IMR-90 (cell line): ENCODE measurements at regions not wholly inside any gene's neighbourhood (a gene's known extent, or its start where the extent isn't known, plus 50 kb on each side); places are given as distances from the start of the nearest gene placed in this dataset.

ENCODE experiments used
- ATAC-seq: fragments of 200-7000 bp; cut with Tn5 transposase; 2 replicates; pipeline ENCODE4 v1.9.1; 2020; ENCODE audit warnings: low read depth, mild to moderate bottlenecking, moderate library complexity
- BruUV-seq: library from RNA; stranded (reverse); fragments of 400-500 nt; replicated peaks from 2 replicates; lab custom pipeline; 2021; lab: Mats Ljungman, UMichigan
- CTCF ChIA-PET: fragments of 300-600 bp; formaldehyde crosslinking; extraction: SDS; loops from one replicate; lab custom pipeline; 2021; ENCODE audit warnings: antibody characterized with exemption; lab: Yijun Ruan, JAX
- POLR2A ChIA-PET: fragments of 300-600 bp; sonication (Branson Sonifier 250); formaldehyde crosslinking; loops from one replicate; lab custom pipeline; 2022; ENCODE audit warnings: antibody characterized with exemption; ENCODE audit not compliant: unreplicated experiment; lab: Charles Lee
- DNase-seq: peaks from one replicate; pipeline ENCODE4 v3.0.0; 2013
- H2AFZ ChIP-seq: replicated peaks from 2 replicates; pipeline ENCODE3; 2013; ENCODE audit warnings: low read length, mild to moderate bottlenecking; ENCODE audit not compliant: poor library complexity
- H2AK5ac ChIP-seq: 2 replicates; pipeline ENCODE4 v1.6.1; 2013; ENCODE audit warnings: low read depth, low read length, inconsistent platforms
- H2AK9ac ChIP-seq: replicated peaks from 2 replicates; pipeline ENCODE3; 2013; ENCODE audit warnings: mild to moderate bottlenecking, low read depth, low read length, moderate library complexity; ENCODE audit not compliant: poor library complexity
- H2BK120ac ChIP-seq: 2 replicates; pipeline ENCODE4 v1.6.1; 2013; ENCODE audit warnings: low read depth, low read length, inconsistent platforms
- H2BK15ac ChIP-seq: 3 replicates; pipeline ENCODE4 v1.6.1; 2013; ENCODE audit warnings: low read depth, low read length, inconsistent platforms
- H2BK20ac ChIP-seq: 2 replicates; pipeline ENCODE4 v1.6.1; 2013; ENCODE audit warnings: low read depth, mild to moderate bottlenecking, inconsistent platforms, low read length, moderate library complexity
- H2BK5ac ChIP-seq: 2 replicates; pipeline ENCODE4 v1.6.1; 2013; ENCODE audit warnings: mild to moderate bottlenecking, low read depth, low read length, inconsistent platforms; ENCODE audit not compliant: poor library complexity, severe bottlenecking
- H3K14ac ChIP-seq: replicated peaks from 2 replicates; pipeline ENCODE4 v1.6.1; 2013; ENCODE audit warnings: low read depth, low read length, inconsistent platforms
- H3K18ac ChIP-seq: 2 replicates; pipeline ENCODE4 v1.6.1; 2013; ENCODE audit warnings: low read depth, low read length, control low read depth
- H3K23ac ChIP-seq: 2 replicates; pipeline ENCODE4 v1.6.1; 2013; ENCODE audit warnings: low read depth, low read length, inconsistent platforms
- H3K27ac ChIP-seq: 2 replicates; pipeline ENCODE4 v1.5.1; 2013; ENCODE audit warnings: mild to moderate bottlenecking, control low read depth, low read length; ENCODE audit not compliant: insufficient read depth
- H3K27me3 ChIP-seq: 2 replicates; pipeline ENCODE4 v1.6.1; 2013; ENCODE audit warnings: low read length; ENCODE audit not compliant: control insufficient read depth, insufficient read depth
- H3K36me3 ChIP-seq: 2 replicates; pipeline ENCODE4 v1.6.1; 2013; ENCODE audit warnings: low read length, mixed read lengths; ENCODE audit not compliant: control insufficient read depth, insufficient read depth
- H3K4ac ChIP-seq: 2 replicates; pipeline ENCODE4 v1.6.1; 2013; ENCODE audit warnings: low read depth, low read length, inconsistent platforms
- H3K4me1 ChIP-seq: 2 replicates; pipeline ENCODE4 v1.6.1; 2013; ENCODE audit warnings: low read length, mixed read lengths; ENCODE audit not compliant: control insufficient read depth, insufficient read depth
- H3K4me2 ChIP-seq: 2 replicates; pipeline ENCODE4 v1.6.1; 2013; ENCODE audit warnings: low read depth, mild to moderate bottlenecking, control low read depth, low read length, moderate library complexity
- H3K4me3 ChIP-seq: 2 replicates; pipeline ENCODE4 v1.5.1; 2013; ENCODE audit warnings: low read depth, mild to moderate bottlenecking, control low read depth, low read length, moderate library complexity; ENCODE audit not compliant: insufficient read depth
- H3K56ac ChIP-seq: 2 replicates; pipeline ENCODE4 v1.6.1; 2013; ENCODE audit warnings: low read length, inconsistent platforms; ENCODE audit not compliant: insufficient read depth; ENCODE audit errors: extremely low read depth
- H3K79me1 ChIP-seq, 2 experiments: 2 replicates each; pipeline ENCODE4 v1.6.1; 2013; ENCODE audit warnings: low read length in 2 of 2, inconsistent platforms in 1 of 2, low read depth in 1 of 2
- H3K9ac ChIP-seq: 2 replicates; pipeline ENCODE4 v1.6.1; 2013; ENCODE audit warnings: low read depth, low read length, control low read depth
- H3K9me1 ChIP-seq: 2 replicates; pipeline ENCODE4 v1.6.1; 2013; ENCODE audit warnings: low read length, inconsistent platforms; ENCODE audit not compliant: insufficient read depth
- H3K9me3 ChIP-seq: 2 replicates; pipeline ENCODE4 v1.6.1; 2013; ENCODE audit warnings: low read length; ENCODE audit not compliant: control insufficient read depth, insufficient read depth
- H4K20me1 ChIP-seq: 2 replicates; pipeline ENCODE4 v1.6.1; 2013; ENCODE audit warnings: low read length, inconsistent platforms; ENCODE audit not compliant: insufficient read depth
- H4K5ac ChIP-seq: 2 replicates; pipeline ENCODE4 v1.6.1; 2013; ENCODE audit warnings: mild to moderate bottlenecking, low read depth, low read length, control low read depth
- H4K8ac ChIP-seq, 2 experiments: 2 replicates each; pipeline ENCODE4 v1.6.1; 2013; ENCODE audit warnings: low read depth in 2 of 2, low read length in 2 of 2, control low read depth in 1 of 2, inconsistent platforms in 1 of 2
- H4K91ac ChIP-seq: 2 replicates; pipeline ENCODE4 v1.6.1; 2013; ENCODE audit warnings: low read depth, low read length, inconsistent platforms; ENCODE audit not compliant: insufficient read depth
- BHLHE40 ChIP-seq: fragments of 150-350 bp; IDR thresholded peaks from 2 replicates; pipeline ENCODE4 v1.6.1; 2016; ENCODE audit warnings: mild to moderate bottlenecking, low read depth, low read length
- CEBPB ChIP-seq: IDR thresholded peaks from 2 replicates; pipeline ENCODE4 v1.6.1; 2012; ENCODE audit warnings: low read depth, low read length, improper control_type of control experiment
- CHD1 ChIP-seq: IDR thresholded peaks from 2 replicates; pipeline ENCODE4 v1.6.1; 2012; ENCODE audit warnings: low read depth, low read length, improper control_type of control experiment
- CTCF ChIP-seq: conservative IDR thresholded peaks from 2 replicates; pipeline ENCODE4 v1.5.1; 2012; ENCODE audit warnings: mild to moderate bottlenecking, low read depth, low read length, improper control_type of control experiment
- ELK1 ChIP-seq: fragments of 150-350 bp; IDR thresholded peaks from 2 replicates; pipeline ENCODE4 v1.6.1; 2016; ENCODE audit warnings: low read depth, mild to moderate bottlenecking, low read length, moderate library complexity, borderline replicate concordance
- FOS ChIP-seq: fragments of 150-350 bp; IDR thresholded peaks from 2 replicates; pipeline ENCODE4 v1.6.1; 2016; ENCODE audit warnings: low read depth, low read length
- MAFK ChIP-seq: IDR thresholded peaks from 2 replicates; pipeline ENCODE4 v1.6.1; 2012; ENCODE audit warnings: low read depth, low read length, improper control_type of control experiment
- MAZ ChIP-seq: IDR thresholded peaks from 2 replicates; pipeline ENCODE4 v1.6.1; 2012; ENCODE audit warnings: low read depth, mild to moderate bottlenecking, low read length, improper control_type of control experiment, moderate library complexity, borderline replicate concordance
- MXI1 ChIP-seq: IDR thresholded peaks from 2 replicates; pipeline ENCODE4 v1.6.1; 2012; ENCODE audit warnings: low read depth, mild to moderate bottlenecking, low read length, moderate library complexity, borderline replicate concordance
- NFE2L2 ChIP-seq: fragments of 150-350 bp; IDR thresholded peaks from 2 replicates; pipeline ENCODE4 v1.6.1; 2016; ENCODE audit warnings: low read depth, mild to moderate bottlenecking, low read length
- POLR2A ChIP-seq: IDR thresholded peaks from 2 replicates; pipeline ENCODE4 v1.6.1; 2012; ENCODE audit warnings: mild to moderate bottlenecking, low read depth, low read length
- RAD21 ChIP-seq: IDR thresholded peaks from 2 replicates; pipeline ENCODE4 v1.6.1; 2012; ENCODE audit warnings: low read length, improper control_type of control experiment
- RCOR1 ChIP-seq: IDR thresholded peaks from 2 replicates; pipeline ENCODE4 v1.6.1; 2012; ENCODE audit warnings: mild to moderate bottlenecking, low read length, improper control_type of control experiment; ENCODE audit not compliant: insufficient replicate concordance
- RFX5 ChIP-seq: IDR thresholded peaks from 2 replicates; pipeline ENCODE4 v1.8.0; 2012; ENCODE audit warnings: low read depth, mild to moderate bottlenecking, low read length, moderate library complexity
- SMC3 ChIP-seq: fragments of 150-350 bp; IDR thresholded peaks from 2 replicates; pipeline ENCODE4 v1.6.1; 2016; ENCODE audit warnings: low read depth, mild to moderate bottlenecking, antibody characterized with exemption, low read length, moderate library complexity
- USF2 ChIP-seq: fragments of 150-350 bp; IDR thresholded peaks from 2 replicates; pipeline ENCODE4 v1.6.1; 2017; ENCODE audit warnings: mild to moderate bottlenecking, antibody characterized with exemption, low read length, low read depth
- WGBS, 2 experiments: methylation state at CpG; one replicate each; pipeline versions ENCODE4 v1.1.5 to v1.1.7; 2013; ENCODE audit warnings: missing lambda C conversion rate in 2 of 2; ENCODE audit not compliant: insufficient read length in 1 of 2; ENCODE audit errors: extremely low coverage in 2 of 2; 5-methylcytosine and 5-hydroxymethylcytosine counted together
- dilution Hi-C: fragments of 300-500 bp; cut with HindIII; formaldehyde crosslinking; loops from one replicate; pipeline ENCODE4 v1.14.3; 2018; ENCODE audit warnings: low sequenced_read_pairs; ENCODE audit not compliant: unreplicated experiment
- in situ Hi-C: fragments of 300-500 bp; cut with MboI; formaldehyde crosslinking; loops from 3 replicates; pipeline ENCODE4 v1.14.3; 2019; ENCODE audit warnings: low sequenced_read_pairs, inconsistent platforms, mixed read lengths
- intact Hi-C: fragments of 100-400 bp; cut with micrococcal nuclease; formaldehyde crosslinking; loops from 2 replicates; pipeline ENCODE4 v1.10.0; 2022

GRCh38 chr2:71962911-71963694 is 184.6 kb downstream of the CYP26B1 start:
- Histone ChIP-seq H3K4ac (no peak overlapping the region), H3K4me1 (no peaks in the 10 kb centered on the region), H3K56ac (no peak overlapping the region), H3K14ac (no peak overlapping the region), H2BK15ac (no peak overlapping the region), H2BK5ac (no peak overlapping the region), H2AK5ac (no peak overlapping the region), H3K27me3 (peaks cover 14% of the 10 kb centered on the region), H3K9me1 (no peaks in the 10 kb centered on the region), H3K36me3 (no peaks in the 10 kb centered on the region), H2BK20ac (no peak overlapping the region), H3K18ac (no peak overlapping the region), H3K27ac (no peak overlapping the region), H4K5ac (no peak overlapping the region), H3K4me3 (no peak overlapping the region), H3K79me1 (no peaks in the 10 kb centered on the region), H2AK9ac (no peak overlapping the region), H3K4me2 (no peak overlapping the region), H3K9me3 (no peaks in the 10 kb centered on the region; the same call in 1 of the 2 replicates), H2AFZ (no peak overlapping the region), H3K9ac (no peak overlapping the region), H2BK120ac (no peak overlapping the region), H4K20me1 (no peaks in the 10 kb centered on the region), H4K8ac (no peak overlapping the region), H4K91ac (no peak overlapping the region), H3K23ac (no peak overlapping the region)
- TF ChIP-seq MXI1, result no peak
- no peak for TF ChIP-seq MAFK
- no peak for TF ChIP-seq NFE2L2
- TF ChIP-seq CHD1, result no peak
- no peak for TF ChIP-seq CEBPB
- TF ChIP-seq BHLHE40, result no peak
- TF ChIP-seq USF2, result no peak
- no peak for TF ChIP-seq CTCF
- TF ChIP-seq MAZ, result no peak
- TF ChIP-seq RFX5, result no peak
- no peak for TF ChIP-seq RAD21
- no peak for TF ChIP-seq SMC3
- TF ChIP-seq RCOR1, result no peak
- TF ChIP-seq ELK1, result no peak
- no peak for TF ChIP-seq POLR2A
- no peak for TF ChIP-seq FOS
- ChIA-PET POLR2A (no interaction called here), CTCF (no interaction called here)
- dilution Hi-C loops (no loop called here), intact Hi-C loops (no loop called here), in situ Hi-C loops (no loop called here)
- no TSS peak for BruUV-seq
- no peak for DNase-seq
- 25% methylated on average over 2 of the region's 10 CpGs; no CpG with 5 or more reads in 1 of the 2 experiments for WGBS, 2 experiments
- ATAC-seq, result no peak
